KG1 (cell line): ENCODE measurements at regions not wholly inside any gene's neighbourhood (a gene's known extent, or its start where the extent isn't known, plus 50 kb on each side); places are given as distances from the start of the nearest gene placed in this dataset.
A peak's percentile ranks its signal among the peaks of the same experiment; 100 is the strongest.

ENCODE experiments used
- DNase-seq: peaks from one replicate; lab custom pipeline; 2025; lab: John Stamatoyannopoulos, UW

- no peak for DNase-seq
These were observed 354.7 kb upstream of the FIGN start for GRCh38 chr2:164090533-164090932.

DNA sequence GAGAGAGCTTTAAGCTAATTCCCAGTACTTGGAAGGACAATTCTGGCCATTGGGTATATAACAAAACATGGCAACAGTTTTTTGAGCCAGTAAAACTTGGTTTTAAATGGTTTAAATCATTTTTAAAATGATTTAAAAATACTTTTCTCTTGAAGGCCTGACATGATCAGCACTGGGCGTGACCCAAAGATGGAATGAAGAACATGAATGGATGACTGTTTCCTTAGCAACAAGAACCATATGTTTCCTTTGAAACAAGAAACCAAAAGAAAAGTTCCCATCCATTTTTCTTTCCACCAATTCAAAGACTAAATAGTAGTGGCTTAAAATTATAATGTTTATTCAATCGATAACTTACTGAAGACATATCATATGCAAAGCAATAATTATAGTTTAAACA, 348.3 kb upstream of the FIGN start:
- DNase-seq, result no peak

DNA sequence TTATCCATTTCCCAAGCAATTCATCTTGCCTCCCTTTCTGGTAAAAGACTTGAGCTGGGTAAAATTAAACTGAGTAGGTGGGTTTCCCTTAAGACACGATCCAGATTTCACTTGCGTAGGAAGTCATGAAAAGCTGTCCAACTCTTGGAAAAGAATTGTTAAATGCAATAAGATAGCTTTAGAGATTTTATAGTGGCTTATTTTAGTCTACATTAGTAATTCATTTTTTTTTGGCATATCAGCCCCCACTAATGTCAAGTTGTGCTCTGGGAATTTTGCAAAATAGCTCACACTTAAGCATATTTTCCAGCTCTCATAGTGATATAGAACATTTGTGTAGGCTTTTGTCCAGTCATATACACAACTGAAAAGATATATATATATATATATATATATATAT, 344.7 kb upstream of the FIGN start:
- no peak for DNase-seq

GRCh38 chr2:164079258-164079657, 343.4 kb upstream of the FIGN start:
- no peak for DNase-seq

- DNase-seq, result no peak
These were observed 342.6 kb upstream of the FIGN start for GRCh38 chr2:164078421-164078820.

DNA sequence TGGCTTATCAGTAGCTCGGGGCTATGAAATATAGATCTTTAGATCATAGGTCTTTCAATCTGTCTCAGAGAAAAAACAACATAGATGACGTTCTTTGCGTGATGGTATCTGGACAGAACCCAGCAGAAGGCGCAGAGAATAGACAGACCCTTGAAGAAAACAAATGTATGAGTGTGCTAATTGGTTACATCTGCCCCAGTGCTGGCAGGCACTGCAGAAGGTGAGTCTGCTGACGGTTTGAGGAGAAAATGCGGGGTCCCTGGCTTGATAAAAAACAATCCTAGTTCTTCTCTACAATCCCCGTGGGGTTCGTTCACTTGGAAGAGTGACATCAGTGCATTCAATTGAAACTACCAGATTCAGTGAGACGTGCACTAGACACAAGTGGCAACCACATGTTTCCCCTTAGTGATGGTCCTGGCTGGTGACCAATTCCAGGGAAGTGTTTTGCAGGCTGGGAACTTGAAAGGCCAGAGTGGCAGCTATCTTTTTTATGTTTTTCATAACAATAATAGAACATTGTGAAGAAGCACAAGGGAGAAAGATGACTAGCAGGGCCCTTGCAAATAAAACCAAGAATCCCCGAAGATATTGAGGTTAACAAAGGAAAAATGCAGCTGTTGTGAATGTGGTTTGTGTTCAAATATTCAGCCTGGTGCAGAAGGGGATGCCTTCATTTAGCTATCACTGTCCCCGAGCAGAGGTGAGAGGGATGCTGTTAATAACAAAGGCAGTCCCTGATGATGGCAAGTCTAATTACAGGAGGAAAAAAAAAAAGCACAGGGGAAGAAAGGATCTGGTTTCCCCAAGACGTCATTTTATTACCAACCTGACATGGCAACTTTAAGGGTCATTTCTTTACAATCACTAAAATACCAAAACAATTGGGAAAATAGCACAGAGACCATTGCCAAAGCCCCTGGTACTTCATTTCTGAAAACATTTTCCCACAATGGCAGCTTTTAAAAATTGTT, 337.6 kb upstream of the FIGN start:
- DNase-seq, result no peak

GRCh38 chr2:164069540-164069939, 333.7 kb upstream of the FIGN start:
- DNase-seq, result no peak

- DNase-seq, result no peak
These were observed 332.3 kb upstream of the FIGN start for GRCh38 chr2:164068063-164068462.

DNA sequence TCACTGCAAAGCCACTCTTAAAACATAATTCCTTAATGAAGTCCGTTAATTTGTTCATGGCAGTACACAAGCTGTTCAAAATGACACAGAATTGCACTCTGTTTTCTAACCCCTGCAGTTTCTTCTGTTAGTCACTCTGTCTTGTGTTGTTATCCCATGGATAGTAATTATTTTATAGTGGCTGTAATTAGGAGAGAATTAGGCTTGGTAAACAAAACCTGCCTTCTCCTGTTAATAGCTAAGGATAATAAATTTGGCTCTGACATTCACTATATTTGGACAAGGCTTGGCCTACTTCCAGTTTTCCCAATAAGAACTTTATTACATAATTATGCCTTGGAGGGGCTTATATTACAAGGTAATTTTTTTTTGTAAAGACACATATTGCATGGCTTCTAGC, 330.3 kb upstream of the FIGN start:
- no peak for DNase-seq

DNA sequence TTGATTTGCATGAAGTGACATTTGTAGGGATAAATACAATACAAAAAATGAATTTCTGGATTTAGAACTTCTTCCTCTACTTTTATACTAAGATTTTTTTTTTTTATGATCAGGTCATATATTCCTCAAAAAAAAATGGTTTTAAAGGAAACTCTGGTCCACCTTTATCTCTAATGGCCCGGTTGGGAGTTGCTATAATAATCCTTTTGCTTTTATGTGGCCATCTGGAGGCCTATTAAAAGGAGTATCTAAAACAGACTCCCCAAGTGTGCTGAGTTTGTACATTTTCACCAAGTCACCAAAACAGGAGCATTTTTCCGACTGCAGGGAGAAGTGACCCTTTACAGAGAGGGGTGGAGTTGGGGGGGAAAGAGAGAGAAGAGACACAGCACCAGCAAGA, 329.2 kb upstream of the FIGN start:
- no peak for DNase-seq

- peak; percentile 10 for DNase-seq
These were observed 325.4 kb upstream of the FIGN start for GRCh38 chr2:164061129-164061746.

DNA sequence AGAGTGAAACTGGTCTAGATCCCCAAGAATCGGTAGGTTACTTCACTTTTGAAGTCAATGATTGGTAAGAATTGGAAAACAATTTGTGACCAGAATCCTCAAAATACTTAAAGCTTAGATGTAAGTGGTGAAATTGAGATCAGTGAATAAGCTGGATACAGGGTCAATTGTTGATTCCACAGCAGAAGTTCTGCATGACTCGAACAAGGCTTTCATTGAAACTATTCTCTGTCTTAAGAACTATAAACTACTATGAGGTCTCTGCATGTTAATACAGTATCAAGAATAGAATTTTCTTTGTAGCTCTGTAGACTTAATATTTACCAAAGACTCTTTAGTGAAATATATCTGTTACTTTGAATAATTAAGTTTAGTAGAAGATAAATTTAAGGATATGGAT, 324.2 kb upstream of the FIGN start:
- no peak for DNase-seq

DNA sequence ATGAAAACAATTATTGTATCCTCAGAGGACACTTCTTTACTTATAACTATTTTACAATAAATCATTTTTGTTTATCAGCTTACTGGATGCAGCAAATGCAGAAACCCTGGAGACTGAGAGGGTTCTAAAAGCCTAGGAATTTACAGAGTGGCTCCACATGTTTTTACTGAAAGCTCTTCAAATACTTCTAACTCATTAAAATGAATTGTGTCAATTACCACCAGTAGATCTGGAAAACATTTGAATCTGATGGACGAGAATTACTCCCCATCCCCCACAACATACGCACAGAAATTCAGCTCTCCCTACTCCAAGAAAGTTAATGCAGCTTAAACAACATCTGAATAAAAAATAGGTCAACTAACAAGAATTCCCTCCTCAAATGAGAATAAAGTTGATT, 319.8 kb upstream of the FIGN start:
- no peak for DNase-seq

DNA sequence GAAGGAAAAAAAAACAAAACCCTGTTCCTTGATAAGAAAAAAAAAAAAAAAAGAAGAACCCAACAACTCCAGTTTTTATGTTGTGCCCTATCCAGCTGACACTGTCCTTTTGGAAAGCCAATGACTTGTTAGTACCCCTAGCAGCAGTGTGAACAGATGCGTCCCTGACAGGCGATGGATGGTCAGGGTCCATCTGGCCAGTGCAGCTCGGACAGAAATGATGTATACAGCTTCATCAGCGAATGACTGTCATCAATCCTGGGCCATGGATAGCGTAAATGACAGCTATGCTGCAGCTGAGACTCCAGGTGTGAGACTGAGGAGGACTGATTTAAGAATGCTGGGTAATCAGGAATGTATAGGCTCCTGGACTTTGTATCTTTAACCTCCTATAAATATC, 318.8 kb upstream of the FIGN start:
- no peak for DNase-seq

DNA sequence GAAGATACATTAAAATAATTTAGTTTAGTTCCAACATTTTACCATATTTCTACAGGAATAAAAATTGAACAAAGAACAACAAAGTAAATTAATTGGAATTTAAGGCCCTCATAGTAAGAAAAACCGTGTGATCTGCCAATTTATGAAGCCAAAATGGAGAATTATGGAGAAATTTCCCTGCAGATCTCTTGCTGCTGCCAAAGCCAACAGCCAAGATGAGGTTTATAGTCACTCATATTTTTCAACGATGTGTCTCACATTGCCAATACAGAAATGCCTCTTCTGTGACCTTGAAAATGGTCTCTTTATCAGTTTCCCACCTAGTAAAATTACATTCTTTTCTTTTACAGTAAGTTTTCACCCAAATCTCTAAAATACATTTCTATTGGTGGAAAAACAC, 317.2 kb upstream of the FIGN start:
- DNase-seq, result no peak

DNA sequence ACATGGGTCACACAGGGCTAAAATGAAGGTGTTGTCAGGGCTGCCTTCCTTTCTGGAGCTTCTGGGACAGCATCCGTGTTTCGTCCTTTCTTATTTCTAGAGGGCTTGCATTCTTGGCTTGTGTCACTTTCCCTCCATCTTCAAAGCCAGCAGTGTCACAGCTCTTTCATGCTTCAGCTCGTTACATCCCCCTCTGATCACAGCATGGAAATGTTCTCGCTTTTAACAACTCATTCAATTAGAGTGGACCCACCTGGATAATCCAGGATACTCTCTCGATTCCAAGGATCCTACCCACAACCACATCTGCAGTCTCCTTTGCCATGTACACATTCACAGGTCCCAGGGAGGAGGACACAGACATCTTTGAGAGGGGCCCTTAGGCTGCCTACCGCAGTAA, 316.2 kb upstream of the FIGN start:
- no peak for DNase-seq

GRCh38 chr2:164048729-164049128, 312.9 kb upstream of the FIGN start:
- no peak for DNase-seq

- no peak for DNase-seq
These were observed 310.2 kb upstream of the FIGN start for GRCh38 chr2:164046040-164046439.

DNA sequence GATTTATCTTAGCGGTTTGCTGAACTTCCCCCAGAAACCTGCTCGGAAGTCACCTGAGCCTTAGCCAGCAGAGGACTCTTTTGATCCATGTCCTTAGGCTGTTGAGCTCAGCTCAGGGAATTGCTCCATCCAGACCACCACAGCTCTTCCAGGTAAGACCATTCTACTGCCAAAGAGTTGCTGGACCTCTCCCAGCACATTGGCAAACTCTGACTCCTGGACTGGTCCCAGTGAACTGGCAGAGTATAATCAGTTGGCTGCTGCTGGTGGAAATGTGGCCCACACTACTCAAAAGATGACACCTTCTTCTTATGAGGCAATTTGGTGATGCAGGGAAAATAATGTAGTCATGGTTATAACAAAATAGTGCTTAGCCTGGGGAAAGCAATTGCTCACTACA, 308.8 kb upstream of the FIGN start:
- DNase-seq, result no peak

DNA sequence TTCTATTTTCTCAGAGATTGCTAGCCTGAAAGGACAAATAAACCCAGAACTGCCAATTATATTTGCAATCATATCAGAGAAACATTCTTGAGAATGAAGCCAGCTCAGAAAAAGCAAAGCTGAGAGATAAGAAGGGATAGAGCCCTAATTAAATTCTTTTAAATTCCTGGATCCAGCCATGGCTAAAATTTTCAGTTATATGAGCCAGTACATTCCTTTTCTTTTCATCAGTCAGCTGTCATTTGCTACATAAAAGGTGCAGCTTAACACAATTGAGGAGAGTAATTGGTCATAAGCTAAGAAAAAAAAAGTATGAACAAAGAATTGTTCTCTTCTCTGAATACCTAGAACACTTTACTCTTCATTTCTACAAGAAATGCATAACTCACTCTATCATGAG, 303.5 kb upstream of the FIGN start:
- DNase-seq, result no peak

DNA sequence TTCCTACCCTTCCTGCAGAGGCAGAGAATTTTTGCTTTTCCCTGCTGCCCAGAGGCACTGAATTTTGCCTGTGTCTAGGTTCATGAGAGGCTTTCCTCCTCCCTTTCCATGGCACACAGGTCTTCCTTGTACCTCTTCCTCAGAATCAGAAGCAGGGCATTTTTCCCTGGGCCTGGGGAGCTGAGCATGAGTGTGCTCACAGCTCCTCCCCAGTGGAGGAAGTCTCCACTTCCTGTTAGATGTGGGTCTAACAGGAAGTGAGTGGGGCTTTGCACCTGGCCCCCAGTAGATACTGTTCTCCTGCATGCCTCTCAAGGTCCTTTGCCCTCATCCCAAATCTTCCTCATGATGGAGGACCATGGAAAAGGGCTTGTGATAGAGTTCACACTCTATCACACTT, 297.2 kb upstream of the FIGN start:
- DNase-seq, result no peak

GRCh38 chr2:164030623-164031022, 294.8 kb upstream of the FIGN start:
- no peak for DNase-seq

- no peak for DNase-seq
These were observed 293.2 kb upstream of the FIGN start for GRCh38 chr2:164028814-164029534.
